Erythroblast (primary cell): ENCODE measurements at regions not wholly inside any gene's neighbourhood (a gene's known extent, or its start where the extent isn't known, plus 50 kb on each side); places are given as distances from the start of the nearest gene placed in this dataset.

Experiments used
- GATA1 ChIP-seq: IDR thresholded peaks from 2 replicates; pipeline ENCODE4 v1.6.1; 2011; ENCODE audit warnings: low read depth, mild to moderate bottlenecking, control low read depth, low read length, moderate library complexity
- POLR2A ChIP-seq: IDR thresholded peaks from 2 replicates; pipeline ENCODE4 v1.6.1; 2011; ENCODE audit warnings: mild to moderate bottlenecking, low read length

DNA sequence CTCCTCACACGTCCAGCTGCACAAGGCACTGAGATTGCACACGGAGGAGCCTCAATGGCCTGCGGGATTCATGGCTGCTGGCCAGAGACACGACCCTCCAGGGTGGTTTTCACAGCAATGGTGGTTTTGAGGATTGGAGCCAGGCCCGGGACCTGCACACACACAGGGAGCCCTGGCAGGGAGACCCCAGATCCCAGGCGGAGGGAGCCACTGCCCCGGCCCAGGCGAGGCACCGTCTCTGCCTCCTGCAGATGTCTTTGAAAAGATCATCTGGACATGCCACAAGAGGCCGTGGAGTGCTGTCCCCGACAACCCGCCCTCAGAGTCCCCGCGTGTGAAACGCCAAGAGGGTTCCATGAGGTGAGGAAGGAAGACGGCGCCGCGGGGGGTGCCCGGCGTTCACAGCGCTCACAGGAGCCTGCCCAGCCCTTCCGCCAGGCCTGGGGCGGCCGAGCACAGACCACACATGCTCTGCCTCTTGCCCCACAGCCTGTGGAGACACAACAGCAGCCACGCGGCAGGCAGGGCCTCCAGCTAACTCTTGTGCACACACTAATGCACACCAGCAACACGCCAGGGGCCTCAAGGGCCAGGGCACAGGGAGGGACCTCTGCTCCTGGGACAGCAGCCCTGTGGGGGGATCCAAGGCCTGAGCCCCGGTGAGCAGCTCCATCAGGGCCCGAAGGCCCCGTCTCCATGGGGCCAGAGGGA, 72.8 kb upstream of the CTDP1 start:
- TF ChIP-seq POLR2A (no peak), GATA1 (no peak)
